ENCODE measurements at regions not wholly inside any gene's neighbourhood (a gene's known extent, or its start where the extent isn't known, plus 50 kb on each side); places are given as distances from the start of the nearest gene placed in this dataset.

DNA sequence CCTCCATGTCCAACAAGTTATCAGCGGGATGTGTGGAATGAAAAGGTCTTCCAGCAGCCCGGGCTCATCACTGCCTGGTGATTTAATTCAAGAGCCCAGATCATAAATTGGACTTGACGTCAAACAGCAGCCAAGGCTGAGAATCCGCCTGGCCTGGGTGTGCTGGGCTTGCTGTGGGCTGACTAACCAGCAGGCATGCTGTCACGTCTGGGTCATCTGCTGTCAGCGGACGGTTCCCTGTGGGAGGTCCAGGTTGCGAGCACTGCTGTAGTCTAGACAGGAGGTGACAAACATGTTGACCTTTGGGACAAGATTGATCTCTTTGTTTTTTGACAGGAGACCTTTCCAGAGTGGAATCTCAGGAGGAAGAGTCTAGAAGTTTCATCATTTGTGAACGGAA, 289.7 kb downstream of the OSTF1 start:
- TF ChIP-seq, protein P1, sequence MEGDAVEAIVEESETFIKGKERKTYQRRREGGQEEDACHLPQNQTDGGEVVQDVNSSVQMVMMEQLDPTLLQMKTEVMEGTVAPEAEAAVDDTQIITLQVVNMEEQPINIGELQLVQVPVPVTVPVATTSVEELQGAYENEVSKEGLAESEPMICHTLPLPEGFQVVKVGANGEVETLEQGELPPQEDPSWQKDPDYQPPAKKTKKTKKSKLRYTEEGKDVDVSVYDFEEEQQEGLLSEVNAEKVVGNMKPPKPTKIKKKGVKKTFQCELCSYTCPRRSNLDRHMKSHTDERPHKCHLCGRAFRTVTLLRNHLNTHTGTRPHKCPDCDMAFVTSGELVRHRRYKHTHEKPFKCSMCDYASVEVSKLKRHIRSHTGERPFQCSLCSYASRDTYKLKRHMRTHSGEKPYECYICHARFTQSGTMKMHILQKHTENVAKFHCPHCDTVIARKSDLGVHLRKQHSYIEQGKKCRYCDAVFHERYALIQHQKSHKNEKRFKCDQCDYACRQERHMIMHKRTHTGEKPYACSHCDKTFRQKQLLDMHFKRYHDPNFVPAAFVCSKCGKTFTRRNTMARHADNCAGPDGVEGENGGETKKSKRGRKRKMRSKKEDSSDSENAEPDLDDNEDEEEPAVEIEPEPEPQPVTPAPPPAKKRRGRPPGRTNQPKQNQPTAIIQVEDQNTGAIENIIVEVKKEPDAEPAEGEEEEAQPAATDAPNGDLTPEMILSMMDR (IDR thresholded peaks at IDR 0.05) = no peak
- no peak for TF ChIP-seq POLR2AphosphoS5 (IDR thresholded peaks at IDR 0.05)
- no peak for TF ChIP-seq EP300 (IDR thresholded peaks at IDR 0.05)

All from stomach (tissue), 4 donors.